C4-2B (cell line): ENCODE measurements at regions not wholly inside any gene's neighbourhood (a gene's known extent, or its start where the extent isn't known, plus 50 kb on each side); places are given as distances from the start of the nearest gene placed in this dataset.

Experiments
- CTCF ChIP-seq: fragments of 450-650 bp; conservative IDR thresholded peaks from 2 replicates; pipeline ENCODE4 v1.5.1; 2017; ENCODE audit warnings: mild to moderate bottlenecking
- ZFX ChIP-seq: fragments of 450-650 bp; IDR thresholded peaks from 2 replicates; pipeline ENCODE4 v1.6.1; 2017

GRCh38 chr3:197434830-197435229 lies 120.9 kb downstream of the BDH1 start:
- TF ChIP-seq CTCF (no peak), ZFX (no peak)
